ENCODE measurements at regions not wholly inside any gene's neighbourhood (a gene's known extent, or its start where the extent isn't known, plus 50 kb on each side); places are given as distances from the start of the nearest gene placed in this dataset.

- DNase-seq (ENCODE audit: low spot score) = no peak
These were observed 1508.7 kb upstream of the TMEFF2 start for GRCh38 chr2:193703411-193703810.

GRCh38 chr2:193701484-193701883, 1506.8 kb upstream of the TMEFF2 start:
- no peak for DNase-seq (ENCODE audit: low spot score)

- no peak for DNase-seq (ENCODE audit: low spot score)
These were observed 1500.6 kb upstream of the TMEFF2 start for GRCh38 chr2:193695367-193695766.

GRCh38 chr2:193693758-193694157, 1499.0 kb upstream of the TMEFF2 start:
- no peak for DNase-seq (ENCODE audit: low spot score)

- DNase-seq (ENCODE audit: low spot score) = no peak
These were observed 1495.8 kb upstream of the TMEFF2 start for GRCh38 chr2:193690572-193690971.

- DNase-seq (ENCODE audit: low spot score) = no peak
These were observed 1492.5 kb upstream of the TMEFF2 start for GRCh38 chr2:193687195-193687594.

GRCh38 chr2:193679847-193680246, 1485.1 kb upstream of the TMEFF2 start:
- no peak for DNase-seq (ENCODE audit: low spot score)

- no peak for DNase-seq (ENCODE audit: low spot score)
These were observed 1475.7 kb upstream of the TMEFF2 start for GRCh38 chr2:193670478-193670877.

- DNase-seq (ENCODE audit: low spot score) = no peak
These were observed 1474.0 kb upstream of the TMEFF2 start for GRCh38 chr2:193668557-193669323.

GRCh38 chr2:193627927-193628272, 1433.2 kb upstream of the TMEFF2 start:
- no peak for DNase-seq (ENCODE audit: low spot score)

GRCh38 chr2:193627187-193627926, 1432.6 kb upstream of the TMEFF2 start:
- no peak for DNase-seq (ENCODE audit: low spot score)

- no peak for DNase-seq (ENCODE audit: low spot score)
These were observed 1413.7 kb upstream of the TMEFF2 start for GRCh38 chr2:193608451-193608850.

- DNase-seq (ENCODE audit: low spot score) = no peak
These were observed 1396.1 kb upstream of the TMEFF2 start for GRCh38 chr2:193590831-193591230.

- DNase-seq (ENCODE audit: low spot score) = peak; percentile 7
These were observed 1389.8 kb upstream of the TMEFF2 start for GRCh38 chr2:193584522-193584938.

GRCh38 chr2:193583638-193584400, 1389.1 kb upstream of the TMEFF2 start:
- DNase-seq (ENCODE audit: low spot score) = no peak

- no peak for DNase-seq (ENCODE audit: low spot score)
These were observed 1387.1 kb upstream of the TMEFF2 start for GRCh38 chr2:193581807-193582206.

- DNase-seq (ENCODE audit: low spot score) = no peak
These were observed 1385.6 kb upstream of the TMEFF2 start for GRCh38 chr2:193580176-193580950.

GRCh38 chr2:193566886-193567285, 1372.2 kb upstream of the TMEFF2 start:
- no peak for DNase-seq (ENCODE audit: low spot score)

- no peak for DNase-seq (ENCODE audit: low spot score)
These were observed 1371.5 kb upstream of the TMEFF2 start for GRCh38 chr2:193566276-193566675.

GRCh38 chr2:193562031-193562430, 1367.3 kb upstream of the TMEFF2 start:
- DNase-seq (ENCODE audit: low spot score) = no peak

- no peak for DNase-seq (ENCODE audit: low spot score)
These were observed 1366.3 kb upstream of the TMEFF2 start for GRCh38 chr2:193561054-193561453.
